ENCODE measurements at regions not wholly inside any gene's neighbourhood (a gene's known extent, or its start where the extent isn't known, plus 50 kb on each side); places are given as distances from the start of the nearest gene placed in this dataset.

- TF ChIP-seq CTCF (conservative IDR thresholded peaks at IDR 0.05; ENCODE audit: low read depth in 2 of 2) = no peak
- TF ChIP-seq ZNF114 (CRISPR knock-in tag; IDR thresholded peaks at IDR 0.05) = no peak
- TF ChIP-seq EZH2 (IDR thresholded peaks at IDR 0.05; ENCODE audit: low read depth, unreplicated experiment) = no peak
- no peak for TF ChIP-seq POLR2AphosphoS5 (IDR thresholded peaks at IDR 0.05; ENCODE audit: low read depth)
These were observed 406.8 kb downstream of the ANXA1 start for GRCh38 chr9:73558471-73558870.
